HG03025 (cell line): ENCODE measurements at regions not wholly inside any gene's neighbourhood (a gene's known extent, or its start where the extent isn't known, plus 50 kb on each side); places are given as distances from the start of the nearest gene placed in this dataset.

Experiments used
- ATAC-seq: cut with Tn5 transposase; IDR thresholded peaks from one replicate; pipeline ENCODE4 v1.9.1; 2021; ENCODE audit warnings: mild to moderate bottlenecking, moderate library complexity; ENCODE audit not compliant: unreplicated experiment, low FRiP score

DNA sequence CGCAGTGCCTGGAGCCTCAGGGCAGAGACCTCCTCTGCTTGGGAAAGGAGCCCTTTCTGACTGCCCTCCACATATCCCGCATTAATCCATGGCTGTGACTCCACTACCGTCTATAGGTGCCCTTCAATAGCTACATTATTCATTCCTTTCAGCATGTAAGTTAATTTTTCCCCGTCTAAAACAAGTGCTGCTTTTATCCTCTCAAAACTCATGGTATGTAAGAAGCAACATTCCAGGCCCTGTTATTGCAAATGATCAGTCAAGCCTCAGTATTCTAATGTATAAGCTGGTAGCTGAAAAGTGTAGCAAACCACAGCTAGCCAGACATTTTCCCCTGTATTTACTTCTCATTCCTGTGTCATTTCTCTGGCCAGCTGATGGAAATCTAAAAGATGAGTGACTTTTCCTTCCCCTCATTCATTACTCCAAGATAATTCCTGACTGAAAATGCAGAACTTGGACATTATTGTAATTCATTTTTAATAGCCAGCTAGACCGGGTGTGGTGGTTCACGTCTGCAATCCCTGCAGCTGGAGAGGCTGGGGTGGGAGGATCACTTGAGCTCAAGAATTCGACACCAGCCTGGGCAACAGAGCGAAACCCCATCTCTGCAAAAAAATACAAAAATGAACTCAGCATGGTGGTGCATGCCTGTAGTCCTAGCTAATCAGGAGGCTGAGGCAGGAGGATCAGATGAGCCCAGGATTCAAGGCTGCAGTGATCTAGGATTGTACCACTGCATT is 88.5 kb upstream of the SOD1 start:
- ATAC-seq: no peak

DNA sequence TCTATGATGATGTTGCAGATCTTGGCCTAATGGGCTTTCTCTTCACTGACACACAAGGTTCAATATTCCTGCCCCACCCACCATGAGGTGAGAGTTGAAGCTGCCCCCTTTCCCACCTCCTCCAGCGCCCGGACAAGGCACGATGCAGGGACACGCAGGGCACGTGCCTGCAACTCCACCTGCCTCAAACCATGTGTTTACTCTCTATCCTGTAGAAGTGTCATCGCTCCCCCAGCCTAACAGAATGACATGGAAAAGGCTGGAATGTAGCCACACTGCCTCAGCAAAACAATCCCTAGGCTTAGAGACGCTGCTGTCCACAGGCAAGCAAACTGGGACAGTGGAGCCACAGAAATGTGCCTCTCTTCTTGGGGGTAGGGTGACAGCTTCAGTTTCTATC is 92.9 kb upstream of the SOD1 start:
- no peak for ATAC-seq

DNA sequence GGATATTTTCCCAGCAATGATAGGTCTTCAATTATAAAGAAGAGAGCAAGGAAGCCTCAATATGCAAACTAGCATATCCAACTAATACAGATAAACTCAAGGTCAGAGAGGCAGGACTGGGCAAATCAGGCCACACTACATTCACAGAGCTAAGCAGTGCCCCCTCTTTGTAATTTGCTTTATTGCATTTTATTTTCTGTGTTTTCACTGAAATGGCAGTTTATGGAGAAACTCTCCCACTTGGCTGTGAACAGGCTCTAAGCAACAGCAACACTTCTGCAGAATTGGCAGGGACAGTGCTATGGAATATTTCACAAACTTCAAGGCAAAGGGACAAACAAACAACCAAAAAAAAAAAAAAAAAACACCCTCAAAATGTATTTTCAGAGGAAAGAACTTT is 93.4 kb upstream of the SOD1 start:
- ATAC-seq: no peak

DNA sequence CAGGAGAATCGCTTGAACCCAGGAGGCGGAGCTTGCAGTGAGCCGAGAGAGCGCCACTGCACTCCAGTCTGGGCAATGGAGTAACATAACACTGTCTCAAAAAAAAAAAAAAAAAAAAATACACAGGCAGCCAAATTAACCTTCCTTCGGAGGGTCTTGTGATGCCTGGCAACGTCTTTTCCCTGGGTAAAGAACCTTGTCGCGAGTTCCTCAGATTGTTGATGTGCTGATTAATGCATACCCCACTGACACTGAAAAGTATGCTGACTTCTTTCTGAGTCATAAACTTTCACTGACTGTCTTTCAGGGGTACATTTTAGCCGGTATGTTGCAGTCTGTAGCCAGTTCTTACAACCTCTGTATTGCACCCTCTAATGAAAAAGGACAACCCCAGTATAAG is 95.1 kb upstream of the SOD1 start:
- ATAC-seq: no peak

DNA sequence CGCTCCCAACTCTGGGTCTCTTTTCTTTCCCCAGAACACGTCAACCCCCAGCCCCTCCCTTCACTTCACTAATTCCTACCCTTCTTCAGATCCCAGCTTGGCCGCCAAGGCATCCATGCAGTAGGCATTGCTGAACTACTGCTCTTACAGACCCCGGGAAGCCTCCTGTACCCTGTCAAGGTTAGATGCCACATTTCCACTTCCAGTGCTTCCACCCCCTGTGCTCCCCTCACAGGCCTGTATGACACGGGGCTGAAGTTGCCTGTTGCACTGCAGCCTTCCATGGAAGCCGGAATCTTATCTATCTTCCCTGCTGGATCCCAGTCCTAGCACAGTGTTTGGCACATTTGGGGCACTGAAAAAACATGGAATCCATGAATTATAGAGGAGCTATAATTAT is 99.0 kb upstream of the SOD1 start:
- no peak for ATAC-seq

DNA sequence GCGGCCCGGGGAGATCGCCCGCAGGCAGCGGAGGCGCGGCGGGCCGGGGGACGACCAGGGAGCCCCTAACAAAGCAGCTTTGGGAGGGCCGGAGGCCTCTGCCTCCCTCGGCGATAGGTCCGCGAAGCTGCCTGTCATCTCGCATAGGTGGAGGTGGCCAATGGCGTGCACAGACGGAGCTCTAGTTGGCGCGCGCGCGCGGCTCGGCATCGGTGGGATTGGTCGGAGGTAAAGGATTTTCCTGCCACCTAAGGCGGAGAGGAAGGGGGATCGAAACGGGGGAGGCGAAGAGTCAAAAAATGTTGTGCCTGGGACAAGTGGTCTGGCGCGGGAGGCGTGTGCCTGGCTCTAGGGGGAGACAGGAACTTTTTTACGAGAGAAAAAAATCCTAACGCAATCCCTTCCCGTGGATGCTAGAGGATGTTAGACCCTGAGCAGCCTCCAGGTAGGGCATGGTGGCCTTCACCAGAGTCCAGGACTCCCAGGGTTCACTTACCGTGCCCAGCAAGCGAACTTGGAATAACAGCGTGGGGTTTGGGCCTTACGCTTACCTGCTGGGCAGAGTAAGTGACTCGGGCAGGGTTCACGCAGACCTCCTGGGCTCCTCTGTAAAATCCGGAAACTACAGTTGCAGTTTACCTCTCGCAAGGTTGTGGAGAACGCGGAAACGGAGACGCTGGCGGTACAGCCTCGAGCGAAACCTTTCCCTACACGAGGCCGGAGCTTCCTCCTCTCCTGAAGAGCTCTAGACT is 99.9 kb upstream of the SOD1 start:
- ATAC-seq: peak; percentile 38

DNA sequence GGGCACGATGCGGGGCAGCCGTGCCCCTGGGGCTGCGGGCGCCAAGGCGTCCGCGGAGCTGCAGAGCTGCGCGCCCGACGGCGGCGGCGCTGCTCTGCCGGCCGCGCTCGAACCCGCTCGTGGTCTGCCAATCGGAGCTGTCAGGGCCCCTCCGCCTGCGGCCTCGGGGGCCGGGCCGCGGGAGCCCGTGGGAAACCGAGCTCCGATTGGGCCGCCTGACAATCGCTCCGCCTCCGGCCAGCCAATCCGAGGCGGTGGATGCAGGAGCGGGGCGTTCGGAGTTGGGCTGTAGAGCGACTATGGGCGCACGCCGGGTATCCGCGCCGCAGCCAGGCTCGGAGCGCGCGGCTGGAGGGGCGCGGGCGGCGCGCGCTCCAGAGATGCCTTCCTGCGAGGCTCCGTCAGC is 100.5 kb upstream of the SOD1 start:
- ATAC-seq: peak; percentile 41

DNA sequence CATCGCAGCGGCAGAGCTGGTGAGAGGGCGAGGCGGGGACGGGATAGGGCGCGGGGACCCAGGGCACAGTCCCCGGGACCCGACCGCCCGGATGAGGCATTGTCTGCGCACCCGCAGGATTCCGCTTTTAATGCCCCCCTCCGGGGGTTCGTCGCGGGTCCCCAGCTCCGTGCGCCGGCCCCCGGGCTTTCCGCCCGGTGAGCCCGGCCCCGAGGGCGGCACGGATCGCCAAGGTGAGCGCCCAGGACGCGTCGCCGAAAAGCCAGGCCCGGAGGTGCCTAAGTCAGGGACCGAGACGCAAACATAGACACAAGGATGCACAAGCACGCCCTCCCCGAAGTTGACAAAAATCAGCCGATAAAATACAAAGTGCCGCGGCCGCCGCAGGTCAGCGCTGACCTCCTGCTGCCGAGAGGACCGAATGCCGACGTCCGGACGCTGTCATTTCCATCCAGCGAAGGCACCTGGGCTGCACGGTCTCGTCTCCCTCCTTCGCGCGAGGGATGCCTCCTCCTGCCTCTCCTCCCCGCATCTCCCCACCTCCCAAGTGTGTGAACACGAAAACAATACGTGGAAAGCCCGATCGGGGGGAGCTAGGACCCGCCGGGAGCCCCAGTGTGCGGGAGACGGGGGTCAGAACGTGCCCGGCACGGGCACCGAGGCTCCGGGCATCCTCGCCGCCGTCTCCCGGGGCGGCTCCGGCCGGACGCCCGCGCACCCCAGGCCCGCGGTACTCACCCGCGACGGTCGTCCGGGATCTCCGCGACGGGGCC is 101.1 kb upstream of the SOD1 start:
- no peak for ATAC-seq

DNA sequence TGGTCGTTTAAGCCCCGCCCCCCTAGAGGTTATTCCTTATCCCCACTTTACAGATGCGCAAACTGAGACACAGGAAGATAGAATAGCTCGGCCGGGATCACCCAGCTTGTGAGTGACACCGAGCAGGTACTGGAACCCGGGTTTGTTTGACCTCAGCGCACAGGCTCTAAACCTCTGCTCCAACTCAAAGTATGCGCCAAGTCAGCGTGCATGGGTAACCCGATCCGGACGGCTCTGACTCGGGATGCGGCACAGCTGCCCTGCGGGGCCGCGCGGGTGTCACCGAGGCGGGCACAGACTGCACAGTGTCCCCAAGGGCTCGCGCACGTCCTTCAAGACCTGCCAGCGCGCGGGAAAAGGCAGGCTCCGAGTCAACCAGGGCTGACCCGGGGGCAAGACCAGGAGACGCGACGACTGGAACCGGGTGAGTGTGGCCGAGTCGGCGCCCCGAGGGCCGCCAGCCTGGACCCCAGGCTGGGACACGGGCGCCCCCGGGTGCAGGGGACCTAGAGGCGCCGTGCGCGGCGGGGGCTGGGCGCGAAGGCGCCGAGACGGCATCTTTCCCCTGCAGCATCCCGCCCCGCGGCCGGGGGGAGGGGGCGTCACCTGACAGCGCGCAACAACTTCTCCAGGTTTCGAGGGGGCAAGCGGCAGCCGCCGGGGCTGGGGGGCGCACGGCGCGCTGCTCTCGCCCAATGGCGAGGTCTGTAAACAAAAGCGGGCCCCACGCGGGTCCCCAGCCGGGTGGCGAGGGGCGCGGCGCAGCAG is 101.9 kb upstream of the SOD1 start:
- ATAC-seq: no peak

DNA sequence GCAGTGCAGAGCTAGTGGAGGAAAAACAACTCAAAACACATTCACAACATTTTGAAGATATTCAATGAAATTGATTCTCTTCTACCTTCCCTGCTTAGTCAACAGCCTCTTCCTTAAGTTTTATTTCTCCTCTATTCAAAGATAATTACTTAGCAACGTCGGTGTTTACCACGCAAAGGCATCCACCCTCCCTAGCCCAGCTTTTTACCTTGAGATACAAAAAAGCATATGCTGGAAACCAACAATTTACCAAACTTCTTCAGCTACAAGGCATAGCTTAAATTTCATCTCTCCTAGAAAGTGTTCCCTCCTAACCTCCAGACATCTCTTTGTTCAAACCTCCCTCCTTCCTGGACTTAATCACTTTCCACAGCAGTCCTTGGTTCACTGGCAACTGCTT is 102.8 kb upstream of the SOD1 start:
- no peak for ATAC-seq

DNA sequence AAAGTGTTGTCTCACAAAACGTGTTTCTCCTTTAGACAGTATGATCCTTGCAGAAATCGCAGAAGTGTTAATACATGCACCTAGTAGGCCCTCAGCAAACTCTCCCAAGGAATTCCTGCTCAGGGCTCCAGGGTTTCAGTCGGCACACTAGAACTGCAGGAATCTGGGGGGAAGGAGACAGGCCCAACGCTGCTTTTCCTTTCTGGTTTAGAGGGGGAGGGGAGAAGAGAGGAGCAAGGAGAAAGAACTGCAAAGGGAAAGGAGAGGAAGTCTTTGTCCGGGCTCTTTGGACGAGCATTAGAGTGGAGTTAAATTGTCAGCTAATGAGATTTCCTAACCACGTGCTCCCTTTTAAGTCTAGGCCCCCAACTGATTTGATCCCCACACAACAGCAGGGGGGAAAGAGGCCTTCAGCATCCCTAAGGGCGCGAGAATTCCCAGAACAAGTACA is 103.7 kb upstream of the SOD1 start:
- ATAC-seq: no peak

DNA sequence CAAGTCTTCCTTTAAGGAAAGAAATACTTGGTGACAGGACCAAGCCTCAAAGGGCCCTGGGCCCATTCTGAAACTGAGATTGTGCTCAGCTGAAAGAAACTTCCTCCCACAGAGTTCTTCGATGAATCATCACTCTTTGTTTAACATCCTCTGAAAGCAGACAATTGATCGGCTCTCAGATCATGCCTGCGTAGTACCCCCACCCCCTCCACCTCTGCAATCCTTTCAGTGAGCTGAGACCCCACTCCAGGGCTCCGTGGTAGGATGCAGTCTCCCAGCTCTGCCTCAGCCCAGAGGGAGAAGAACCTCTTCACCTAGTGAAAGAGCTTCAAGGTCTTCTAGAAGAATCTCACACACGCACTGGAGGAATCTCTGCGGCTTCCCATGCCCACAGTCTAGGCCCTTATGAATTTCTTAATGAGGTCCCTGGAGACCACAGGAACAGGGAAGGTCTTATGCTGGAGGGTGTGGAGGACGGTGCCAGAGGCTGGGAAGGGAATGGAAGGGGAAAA is 104.9 kb upstream of the SOD1 start:
- peak; percentile 82 for ATAC-seq

DNA sequence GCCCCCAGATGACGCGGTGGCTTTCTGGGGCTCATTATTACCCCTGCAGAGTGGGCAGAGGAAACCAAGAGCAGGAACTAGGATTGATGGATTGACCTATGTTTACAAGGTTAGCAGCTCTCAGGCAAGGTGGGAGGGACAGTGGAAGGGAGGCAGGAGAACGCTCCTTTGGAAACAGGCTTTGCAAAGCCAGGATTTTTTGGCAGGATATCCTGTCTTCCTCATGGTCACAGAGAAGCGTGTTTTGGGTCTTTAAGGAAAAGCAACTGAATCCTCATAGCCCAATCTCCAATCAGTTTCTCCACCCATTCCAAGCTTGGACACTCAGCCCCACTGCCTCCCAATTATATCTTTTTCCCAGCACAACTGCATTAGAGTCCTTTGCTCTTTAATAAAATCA is 105.6 kb upstream of the SOD1 start:
- no peak for ATAC-seq

DNA sequence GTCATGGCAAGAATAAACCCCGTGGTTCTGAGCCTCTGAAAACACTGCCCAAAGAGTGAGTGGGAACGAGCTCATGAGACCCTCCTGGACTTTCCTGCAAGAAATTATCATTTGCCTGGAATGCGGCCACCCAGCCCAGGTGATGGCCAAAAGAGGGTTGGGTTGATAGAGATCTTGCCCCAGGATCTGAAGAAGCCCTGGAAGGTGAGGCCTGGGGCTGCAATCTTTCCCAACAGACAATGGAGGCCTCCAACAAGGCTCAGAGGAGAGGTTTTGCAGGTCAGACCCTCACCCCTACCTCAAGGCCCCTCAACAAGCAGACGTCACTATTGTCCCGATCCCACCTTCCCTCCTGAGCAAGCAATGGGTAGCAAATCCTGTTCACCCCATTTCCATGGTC is 106.0 kb upstream of the SOD1 start:
- ATAC-seq: no peak

DNA sequence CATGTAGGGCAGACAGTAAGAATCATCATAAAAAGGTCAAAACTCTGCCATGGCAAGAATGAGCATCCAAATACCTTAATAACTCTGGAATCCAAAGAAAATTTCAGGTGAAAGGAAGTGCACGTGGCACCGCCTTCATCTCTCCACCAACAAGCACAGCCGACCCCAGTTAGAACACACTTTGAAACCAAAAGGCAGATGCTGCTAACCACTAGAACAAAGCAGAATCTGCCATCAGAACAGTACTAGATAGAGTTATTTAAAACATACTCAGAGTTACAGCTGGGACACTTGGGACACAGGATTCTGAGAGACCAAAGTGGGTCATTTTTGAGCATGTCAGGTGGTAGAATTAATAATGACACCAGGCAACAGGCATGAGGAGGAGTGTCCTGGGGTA is 106.7 kb upstream of the SOD1 start:
- ATAC-seq: no peak

DNA sequence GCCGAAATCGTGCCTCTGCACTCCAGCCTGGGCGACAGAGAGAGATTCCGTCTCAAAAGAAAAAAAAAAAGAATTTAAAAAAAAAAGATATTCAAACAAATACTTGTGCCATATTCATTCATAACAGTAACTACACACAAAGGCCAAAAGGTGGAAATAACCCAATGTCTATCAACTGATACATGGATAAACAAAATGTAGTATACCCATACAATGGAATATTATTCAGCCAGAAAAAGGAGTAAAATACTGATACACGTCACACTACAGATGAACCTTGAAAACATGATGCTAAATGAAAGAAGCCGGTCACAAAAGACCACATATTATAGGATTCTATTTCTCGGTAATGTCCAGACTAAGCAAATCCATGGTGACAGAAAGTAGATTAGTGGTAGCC is 109.4 kb upstream of the SOD1 start:
- no peak for ATAC-seq

DNA sequence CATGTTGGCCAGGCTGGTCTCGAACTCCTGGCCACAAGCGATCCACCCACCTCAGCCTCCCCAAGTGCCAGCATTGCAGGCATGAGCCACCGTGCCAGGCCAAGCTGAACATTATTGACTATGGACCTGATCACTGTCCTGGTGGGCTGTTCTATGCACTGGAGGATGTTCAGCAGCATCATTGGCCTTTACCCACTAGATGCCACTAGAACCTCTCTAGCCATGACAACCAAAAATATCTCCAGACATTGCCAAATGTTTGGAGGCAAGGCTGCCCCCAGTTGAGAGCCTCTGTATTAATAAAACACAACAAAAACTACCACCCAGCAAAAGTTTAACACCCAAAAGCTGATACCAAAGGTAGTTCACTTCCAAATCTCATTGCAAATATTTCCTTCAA is 110.8 kb upstream of the SOD1 start:
- ATAC-seq: no peak

DNA sequence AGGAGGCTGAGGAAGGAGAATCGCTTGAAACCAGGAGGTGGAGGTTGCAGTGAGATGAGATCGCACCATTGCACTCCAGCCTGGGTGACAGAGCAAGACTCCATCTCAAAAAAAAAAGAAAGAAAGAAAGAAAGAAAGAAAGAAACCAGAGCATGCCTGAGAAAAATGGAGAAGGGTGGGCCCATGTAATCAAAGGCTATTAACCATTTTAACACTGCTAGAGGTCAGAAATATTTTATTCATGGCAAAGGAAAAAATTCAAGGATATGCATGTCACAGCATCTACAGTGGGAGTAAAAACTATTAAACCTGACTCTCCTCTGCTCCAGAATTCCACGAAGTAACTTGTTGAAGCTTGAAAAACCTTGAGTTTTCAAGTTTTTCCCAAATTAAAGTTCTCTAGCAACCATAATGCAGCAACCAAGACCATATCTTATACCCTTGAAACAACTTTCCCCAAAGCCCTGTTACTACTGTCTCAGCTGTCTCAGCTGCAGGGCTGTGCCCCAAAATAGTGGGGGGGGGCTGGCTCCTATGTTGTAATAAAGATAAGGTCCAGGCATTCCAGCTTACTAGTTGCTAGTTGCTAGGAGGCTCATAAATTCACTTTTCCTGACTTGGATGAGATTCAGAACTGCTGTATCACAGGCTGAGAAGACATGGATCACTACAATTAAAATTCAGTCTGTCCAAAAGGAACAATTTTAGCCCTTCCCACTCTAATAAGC is 112.9 kb upstream of the SOD1 start:
- ATAC-seq: no peak

DNA sequence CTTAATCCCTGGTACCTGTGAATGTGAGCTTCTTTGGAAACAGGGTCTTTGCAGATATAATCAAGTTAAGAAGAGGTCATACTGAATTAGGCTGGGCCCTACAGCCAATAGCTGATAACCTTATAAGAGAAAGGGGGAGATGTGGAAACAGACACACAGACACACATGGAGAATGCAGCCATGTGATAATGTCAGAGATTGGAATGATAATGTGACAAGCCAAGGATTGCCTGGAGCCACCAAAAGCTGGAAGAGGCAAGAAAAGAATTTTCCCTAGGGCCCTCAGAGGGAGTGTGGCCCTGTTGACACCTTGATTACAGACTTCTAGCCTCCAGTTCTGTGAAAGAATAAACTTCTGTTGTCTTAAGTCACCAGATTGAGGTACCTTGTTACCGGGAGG is 114.5 kb upstream of the SOD1 start:
- no peak for ATAC-seq

DNA sequence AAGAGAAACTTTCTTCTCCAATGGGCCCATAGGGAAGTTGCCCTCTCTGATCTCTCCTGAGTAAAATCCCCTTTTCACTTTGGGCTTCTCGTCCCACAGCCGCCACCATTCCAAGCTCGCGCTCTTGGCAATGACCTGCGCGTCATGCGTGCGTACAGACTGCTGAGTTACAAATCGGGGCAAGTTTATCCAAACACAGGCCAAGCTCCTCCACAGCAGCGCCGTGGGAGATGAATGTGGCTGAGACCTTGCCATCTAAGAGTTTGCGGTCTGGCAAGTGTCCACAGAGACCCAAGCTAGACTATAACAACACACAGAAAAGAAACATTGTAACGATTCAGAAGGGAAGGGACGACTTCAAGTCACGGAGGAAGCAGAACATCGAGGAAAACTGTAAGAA is 116.3 kb upstream of the SOD1 start:
- ATAC-seq: no peak
